HEK293T (cell line): ENCODE measurements at regions not wholly inside any gene's neighbourhood (a gene's known extent, or its start where the extent isn't known, plus 50 kb on each side); places are given as distances from the start of the nearest gene placed in this dataset.

Source experiments
- ARNT ChIP-seq: fragments of 450-650 bp; IDR thresholded peaks from 2 replicates; pipeline ENCODE4 v1.6.1; 2017; ENCODE audit warnings: mild to moderate bottlenecking
- ELF4 ChIP-seq: fragments of 450-650 bp; IDR thresholded peaks from 2 replicates; pipeline ENCODE4 v1.6.1; 2017; ENCODE audit warnings: antibody characterized with exemption
- SP1 ChIP-seq: fragments of 450-650 bp; IDR thresholded peaks from 2 replicates; pipeline ENCODE4 v1.6.1; 2017
- TARDBP ChIP-seq: fragments of 450-650 bp; IDR thresholded peaks from 2 replicates; pipeline ENCODE4 v1.6.1; 2016

DNA sequence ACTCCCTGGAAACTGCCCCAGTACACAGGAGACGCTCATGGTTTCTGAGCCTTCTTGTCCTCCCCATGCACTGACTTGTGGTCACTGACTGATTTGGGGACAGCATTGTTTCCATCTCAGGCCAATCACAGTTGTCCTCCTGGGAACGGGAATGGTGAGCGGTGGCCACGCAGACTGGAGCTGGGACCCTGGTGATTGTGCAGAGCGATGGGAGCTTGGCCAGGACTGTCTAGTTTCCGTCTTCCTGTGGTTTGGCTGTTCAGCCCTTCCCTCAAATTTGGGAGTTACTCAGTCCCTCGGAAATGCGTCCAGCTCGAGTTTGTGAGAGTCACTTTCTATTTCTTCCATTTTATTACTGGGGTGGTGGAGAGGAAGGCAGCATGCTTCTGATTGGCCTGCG is 250.9 kb downstream of the ACTR3B start:
- TF ChIP-seq SP1 (no peak), ARNT (no peak), TARDBP (no peak), ELF4 (no peak)
